ENCODE measurements at regions not wholly inside any gene's neighbourhood (a gene's known extent, or its start where the extent isn't known, plus 50 kb on each side); places are given as distances from the start of the nearest gene placed in this dataset.
A peak's percentile ranks its signal among the peaks of the same experiment; 100 is the strongest.
"Not testable (repeated sequence)": the region's sequence is repeated elsewhere in the genome, so short reads cannot be mapped to it uniquely, and the experiment has no call there.

DNA sequence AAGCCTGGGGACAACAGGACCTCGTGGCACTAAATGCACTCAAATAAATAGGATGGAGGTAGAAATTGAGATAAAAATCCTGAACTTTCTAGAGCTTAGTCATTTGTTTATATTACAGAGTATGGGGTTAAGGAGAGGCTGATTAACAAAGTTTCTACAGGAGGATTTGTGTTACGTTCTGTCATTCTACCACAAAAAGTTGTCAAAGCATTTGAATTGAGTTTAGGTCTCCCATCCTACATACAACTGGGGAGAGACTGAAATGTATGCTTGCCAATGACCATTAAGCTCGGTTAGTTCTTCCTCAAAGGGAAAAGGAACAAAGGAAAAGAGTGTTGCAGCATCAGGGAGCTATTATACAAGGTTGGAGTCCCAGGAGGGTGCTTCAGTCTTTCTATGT is 597.9 kb downstream of the COL12A1 start:
- DNase-seq, result no peak

DNA sequence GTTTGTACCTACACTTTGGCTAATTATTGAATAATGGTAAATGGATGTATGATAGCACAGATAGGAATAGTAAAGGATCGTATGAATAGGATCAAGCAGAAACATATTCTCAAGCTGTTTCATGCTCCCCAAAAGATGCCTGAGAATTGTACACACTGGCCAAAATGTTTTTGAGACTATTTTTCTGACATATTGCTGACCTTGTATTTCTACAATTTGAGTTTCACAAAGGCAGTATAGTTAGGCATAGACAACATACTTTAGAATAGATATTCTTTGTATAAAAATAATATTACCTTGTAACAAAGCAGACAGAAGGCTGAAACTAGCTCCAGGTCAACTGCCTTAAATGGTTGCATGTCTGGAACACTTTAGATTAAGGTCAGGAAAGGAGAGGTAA is 598.4 kb downstream of the COL12A1 start:
- no peak for DNase-seq

DNA sequence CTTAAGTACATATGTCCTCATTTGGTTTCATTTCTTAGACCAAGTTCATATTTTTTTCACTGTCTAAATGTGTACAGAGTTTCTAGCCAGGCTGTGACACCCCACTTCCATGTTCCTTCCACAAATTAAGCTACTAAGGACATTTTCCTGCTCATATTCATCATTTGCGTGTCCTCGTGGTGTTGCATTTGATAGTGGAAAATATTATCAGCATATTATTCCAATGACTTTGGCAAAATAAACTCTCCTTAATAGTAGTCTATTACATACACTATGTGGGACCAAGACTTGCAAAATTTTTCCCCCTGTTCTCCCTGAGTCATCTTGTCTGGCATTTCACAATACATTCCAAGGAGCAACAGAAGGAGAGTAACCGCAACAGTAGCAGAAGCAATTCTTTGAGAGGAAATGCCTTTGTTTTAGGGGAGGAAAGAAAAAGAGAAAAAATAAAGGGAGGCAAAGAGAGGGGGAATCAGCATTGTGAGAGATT is 599.2 kb downstream of the COL12A1 start:
- no peak for DNase-seq

DNA sequence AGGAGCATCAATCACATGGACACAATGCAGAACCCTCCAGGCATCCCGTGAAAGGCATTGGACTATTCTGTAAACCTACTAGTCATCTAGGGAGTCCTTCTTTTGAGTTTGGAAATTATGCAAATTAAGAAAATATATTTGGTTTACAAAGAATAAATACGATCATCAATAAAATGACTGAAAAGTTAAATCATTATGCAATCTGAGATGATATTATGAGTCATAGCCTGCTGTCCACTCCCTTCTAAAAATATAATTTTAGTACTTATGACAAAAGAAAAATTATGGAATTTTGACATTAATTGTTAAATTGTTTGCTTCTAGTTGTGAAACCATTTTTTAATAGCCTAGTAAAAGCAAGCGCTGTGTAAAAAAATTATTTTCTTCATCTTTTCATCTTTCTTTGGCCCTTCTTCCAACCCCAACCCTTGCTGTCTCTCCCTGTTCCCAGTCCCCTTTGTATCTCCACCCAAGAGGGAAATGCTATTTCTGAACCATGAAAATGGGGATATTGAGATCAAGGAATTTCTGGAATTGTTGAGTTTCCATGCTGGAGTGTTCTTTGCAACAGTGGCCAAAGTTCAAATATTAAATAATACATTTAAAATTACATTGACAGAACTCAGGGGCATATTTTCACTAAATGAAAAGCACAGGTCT is 599.8 kb downstream of the COL12A1 start:
- DNase-seq, result no peak

DNA sequence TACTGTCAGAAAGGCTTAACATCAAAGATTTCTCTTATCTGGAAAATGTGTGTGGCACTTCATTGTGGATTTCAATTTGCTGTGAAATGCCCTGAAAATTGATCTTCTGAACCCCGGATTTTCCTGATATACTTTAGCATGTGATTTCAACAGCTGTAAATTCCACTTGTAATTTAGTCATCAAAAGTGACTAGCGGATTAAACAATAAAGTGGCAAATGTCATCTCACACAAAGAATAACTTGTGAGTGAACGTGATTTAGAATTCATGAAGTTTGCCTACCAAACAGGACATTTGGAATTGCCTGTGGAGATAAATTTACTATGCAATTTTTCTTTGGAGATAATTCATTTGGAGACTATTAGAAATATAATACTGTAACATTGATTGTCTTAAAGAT is 601.6 kb downstream of the COL12A1 start:
- no peak for DNase-seq

DNA sequence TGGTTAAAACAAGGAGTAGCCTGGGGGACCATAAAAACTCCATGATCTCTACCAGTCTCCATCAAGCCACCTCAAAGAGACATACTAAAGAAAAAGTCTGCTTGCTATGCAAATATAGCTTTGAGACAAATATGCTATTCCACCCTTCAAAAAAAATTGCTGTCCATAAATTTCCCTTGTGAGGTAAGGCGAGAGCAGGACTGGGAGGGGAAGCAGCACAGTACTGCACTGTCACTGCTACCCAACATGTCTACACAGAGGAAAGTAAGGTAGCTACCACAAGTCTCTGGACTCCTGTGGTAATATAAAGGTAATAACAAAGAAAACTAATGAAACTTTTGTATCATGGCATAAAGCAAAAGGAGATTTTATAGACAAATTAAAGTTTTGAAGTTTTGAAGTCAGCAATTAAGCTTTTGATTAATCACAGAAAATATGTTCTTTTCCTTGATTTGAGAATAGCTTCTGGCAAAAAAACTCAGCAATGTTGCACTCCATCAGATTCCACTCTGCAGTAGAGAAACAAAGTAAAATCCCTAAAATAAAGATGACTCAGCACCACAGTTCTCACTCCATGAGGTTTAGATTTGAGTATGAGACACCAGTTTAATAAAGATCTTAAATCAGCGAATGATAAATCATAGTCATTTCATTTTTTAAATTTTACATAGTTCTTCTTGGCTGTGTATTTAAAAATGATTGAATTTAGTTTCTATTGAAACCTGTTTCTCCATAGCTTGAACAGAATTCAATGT is 602.4 kb downstream of the COL12A1 start:
- DNase-seq, result no peak

DNA sequence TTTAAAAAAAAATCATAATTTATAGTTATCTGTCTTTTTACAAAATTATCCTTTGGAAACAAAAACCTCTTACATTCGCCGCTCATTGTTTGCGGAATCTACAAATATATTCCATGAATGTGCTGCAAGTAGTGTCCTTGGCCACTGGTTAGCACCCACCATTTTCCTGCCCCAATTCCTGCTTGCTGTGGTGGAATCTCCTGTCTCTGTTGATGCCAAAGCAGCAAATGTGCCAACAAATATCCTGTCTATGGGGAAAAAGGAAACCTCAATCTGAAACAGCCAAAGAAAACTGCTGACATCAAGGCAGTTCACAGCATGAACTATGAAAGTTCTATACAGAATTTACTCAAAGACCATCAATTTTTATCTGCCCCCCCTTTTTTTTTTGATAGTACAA is 603.6 kb downstream of the COL12A1 start:
- DNase-seq, result no peak

DNA sequence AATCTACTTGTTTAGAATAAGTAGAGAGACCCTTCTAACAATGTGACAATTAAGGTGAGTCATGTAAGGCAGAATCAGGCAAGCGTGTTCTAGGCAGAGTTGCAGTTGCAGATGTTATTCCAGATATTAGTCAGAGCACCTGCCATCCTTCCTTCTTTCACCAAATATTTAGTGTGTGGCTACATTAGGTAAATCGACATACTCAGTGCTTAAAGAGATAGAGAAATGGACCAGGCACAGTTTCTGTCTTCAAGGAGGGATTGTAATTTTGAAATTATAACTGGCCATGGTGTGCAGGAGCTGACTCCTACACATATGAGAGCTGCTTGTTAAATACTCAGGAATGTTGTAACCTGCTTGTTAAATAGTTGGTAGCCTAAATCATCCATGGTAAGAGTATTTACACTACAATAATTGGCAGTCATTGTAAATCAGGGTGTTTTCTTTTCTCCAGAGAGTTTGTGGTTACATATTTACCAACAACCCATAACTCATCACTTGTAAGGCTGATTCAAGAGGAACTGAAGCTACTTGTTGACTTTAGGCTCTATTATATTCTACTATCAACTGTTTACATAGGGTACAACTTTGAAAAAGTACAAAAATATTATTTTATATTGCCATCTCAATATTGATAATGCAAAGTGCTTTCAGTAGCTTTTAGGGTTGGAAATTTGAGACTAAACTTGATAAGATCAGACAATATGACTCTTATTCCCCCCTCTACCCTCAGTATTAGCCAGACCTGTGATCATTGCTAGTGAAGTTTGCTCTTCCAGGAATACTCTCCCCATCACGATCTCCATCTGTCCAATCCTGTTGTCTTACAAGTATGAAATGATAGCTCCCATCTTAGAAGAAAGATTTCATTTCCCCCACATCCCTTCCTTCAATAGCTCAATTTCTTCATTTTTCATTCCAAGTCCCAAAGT is 607.1 kb downstream of the COL12A1 start:
- DNase-seq, result peak; percentile 63

DNA sequence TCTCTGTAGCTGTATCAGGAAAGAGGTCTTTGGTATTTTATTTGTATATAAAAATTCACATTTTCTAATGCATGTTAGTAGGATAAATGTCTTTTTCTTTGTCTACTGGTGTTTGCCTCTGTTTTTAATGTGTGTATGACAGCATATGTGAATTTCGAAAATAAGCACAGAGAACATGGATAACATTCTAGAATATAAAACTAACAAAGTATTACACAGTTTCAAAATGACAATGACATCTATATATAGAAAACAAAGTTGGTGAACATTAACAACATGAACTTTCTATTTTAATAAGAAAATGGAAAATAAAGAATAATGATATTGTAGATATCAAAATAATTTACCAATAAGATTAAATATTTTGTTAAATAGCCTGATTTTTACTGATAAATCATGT is 608.0 kb downstream of the COL12A1 start:
- DNase-seq, result no peak

DNA sequence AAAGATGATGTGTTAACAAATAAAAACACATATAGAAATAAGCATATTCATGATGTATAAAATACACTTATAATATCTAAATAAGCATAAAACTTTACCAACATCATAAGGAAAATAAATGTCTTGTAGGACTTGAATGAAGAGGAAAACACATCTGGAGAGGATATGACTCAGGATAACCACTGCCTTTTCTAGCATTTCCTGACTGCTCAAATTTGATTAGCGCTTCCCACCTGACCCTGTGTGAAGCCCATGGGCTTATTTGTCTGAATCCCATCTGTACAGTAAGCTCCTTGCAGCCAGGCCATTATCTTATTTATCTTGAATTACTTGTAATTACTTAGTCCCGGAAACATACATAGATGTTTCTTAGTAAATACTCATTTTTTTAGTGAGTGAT is 608.6 kb downstream of the COL12A1 start:
- peak; percentile 10 for DNase-seq

DNA sequence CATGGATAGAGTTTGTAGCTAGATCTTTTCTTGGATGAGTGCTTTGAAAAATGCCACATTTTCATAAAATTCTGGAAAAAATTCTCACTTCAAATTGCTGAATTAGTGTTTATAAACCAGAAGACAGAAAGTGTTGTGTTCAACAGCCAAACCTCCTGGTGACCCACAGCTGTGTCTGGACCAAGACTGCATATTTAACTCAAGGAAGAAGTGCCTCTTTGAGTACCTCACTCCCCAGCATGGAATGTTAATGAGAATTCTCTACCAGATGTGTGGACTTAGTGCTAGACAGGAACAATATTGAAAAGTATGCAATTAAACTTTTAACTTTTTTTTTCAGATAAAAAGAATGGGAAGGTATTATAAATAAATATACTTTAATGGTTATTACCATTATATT is 609.3 kb downstream of the COL12A1 start:
- no peak for DNase-seq

DNA sequence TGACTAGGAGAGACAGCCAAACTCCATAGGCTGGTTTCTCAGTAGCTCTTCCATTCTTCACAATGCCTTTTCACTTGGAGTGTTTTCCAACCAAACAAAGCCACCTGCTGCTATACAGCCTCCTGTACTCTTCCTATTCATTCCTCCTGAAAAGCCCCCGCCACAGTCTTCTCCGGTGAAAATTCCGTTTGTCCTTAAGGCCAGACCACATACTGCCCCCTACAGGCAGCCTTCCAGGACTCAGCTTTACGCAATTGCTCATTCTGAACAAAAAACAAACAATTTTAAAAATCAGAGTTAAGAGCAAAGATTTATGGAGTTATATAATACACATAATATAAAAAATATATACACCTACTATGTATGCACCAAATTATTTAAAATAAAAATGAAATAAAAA is 611.5 kb downstream of the COL12A1 start:
- not testable (repeated sequence) for DNase-seq

DNA sequence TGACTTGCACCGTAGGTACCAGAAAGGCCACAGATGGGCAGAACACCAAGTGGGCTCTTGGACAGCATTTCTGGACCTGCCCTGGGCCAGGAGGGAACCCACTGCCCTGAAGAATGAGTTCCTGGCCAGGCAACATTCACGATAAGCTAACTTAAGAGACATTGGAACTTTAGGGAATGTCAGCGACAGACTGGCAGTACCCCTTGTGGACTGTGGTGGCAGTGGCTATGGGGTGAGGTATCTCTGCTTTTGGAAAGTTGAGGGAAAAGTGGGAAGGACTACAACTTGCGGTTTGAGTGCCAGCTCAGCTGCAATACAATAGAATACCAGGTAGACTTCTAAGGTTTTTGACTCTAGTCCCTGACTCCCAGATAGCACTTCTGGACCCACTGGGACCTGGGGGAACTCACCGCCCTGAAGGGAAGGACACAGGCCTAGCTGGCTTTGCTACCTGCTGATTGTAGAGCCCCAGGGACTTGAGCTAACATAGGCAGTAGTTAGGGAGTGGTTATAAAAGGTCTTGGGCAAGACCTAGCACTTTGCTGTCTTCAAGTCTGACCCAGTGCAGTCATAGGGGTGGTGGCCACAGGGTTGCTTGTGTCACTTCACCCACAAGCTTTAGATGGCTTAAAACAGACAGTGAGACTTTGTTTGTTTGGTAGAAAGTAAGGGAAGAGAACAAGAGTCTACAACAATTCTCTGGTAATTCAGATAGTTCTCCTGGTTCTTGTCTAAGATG is 617.6 kb downstream of the COL12A1 start:
- no peak for DNase-seq

DNA sequence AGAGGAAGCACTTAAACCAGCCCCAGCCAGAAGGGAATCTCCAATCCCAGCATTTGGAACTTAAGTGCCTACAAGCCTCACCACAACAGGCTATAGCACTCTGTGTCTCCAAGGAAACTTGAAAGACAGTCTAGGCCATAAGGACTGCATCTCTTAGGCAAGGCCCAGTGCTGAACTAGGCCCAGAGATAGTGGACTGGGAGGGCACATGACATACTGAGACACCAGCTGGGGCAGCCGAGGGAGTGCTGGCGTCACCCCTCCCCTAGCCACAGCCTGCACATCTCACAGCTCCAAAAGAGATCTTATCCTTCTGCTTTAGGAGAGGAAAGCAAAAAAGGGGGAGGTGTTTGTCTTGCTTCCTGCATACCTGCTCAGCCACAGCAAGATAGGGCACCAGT is 618.5 kb downstream of the COL12A1 start:
- no peak for DNase-seq

DNA sequence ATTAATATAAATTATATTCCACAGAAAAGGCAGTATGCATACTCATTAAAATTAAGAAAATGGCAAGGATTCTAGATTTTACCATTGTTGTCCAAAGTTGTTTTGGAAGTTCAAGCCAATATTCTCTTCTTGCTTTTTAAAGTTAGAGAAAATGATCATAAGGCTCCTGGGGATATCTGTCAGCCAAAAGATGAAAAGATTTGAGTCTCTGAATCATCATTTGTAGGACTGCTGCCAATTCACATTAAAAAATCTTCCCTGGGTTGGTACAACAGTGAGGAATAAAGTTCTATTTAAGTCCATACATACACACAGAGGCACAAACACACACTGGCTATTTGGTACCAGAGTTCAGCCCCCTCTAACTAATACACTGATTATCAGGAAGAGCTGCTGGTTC is 620.1 kb downstream of the COL12A1 start:
- no peak for DNase-seq

DNA sequence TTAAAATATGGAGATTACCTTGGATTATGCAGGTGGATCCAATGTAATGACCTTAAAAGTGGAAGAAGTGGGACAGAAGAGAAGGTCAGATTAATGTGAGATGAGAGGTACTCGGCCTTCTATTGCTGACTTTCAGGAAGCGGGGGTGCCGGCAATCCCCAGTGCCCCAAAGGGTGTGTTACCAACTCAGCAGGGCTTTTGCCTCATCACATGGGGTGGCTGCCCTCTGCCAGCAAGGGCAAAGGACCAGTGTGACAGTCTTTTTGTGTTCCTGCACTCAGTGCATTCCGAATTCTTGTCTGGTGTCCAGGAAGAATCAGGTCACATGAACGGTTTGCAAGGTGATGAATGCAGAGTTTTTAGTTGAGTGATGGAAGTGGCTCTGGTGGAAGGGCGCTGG is 624.2 kb downstream of the COL12A1 start:
- no peak for DNase-seq

DNA sequence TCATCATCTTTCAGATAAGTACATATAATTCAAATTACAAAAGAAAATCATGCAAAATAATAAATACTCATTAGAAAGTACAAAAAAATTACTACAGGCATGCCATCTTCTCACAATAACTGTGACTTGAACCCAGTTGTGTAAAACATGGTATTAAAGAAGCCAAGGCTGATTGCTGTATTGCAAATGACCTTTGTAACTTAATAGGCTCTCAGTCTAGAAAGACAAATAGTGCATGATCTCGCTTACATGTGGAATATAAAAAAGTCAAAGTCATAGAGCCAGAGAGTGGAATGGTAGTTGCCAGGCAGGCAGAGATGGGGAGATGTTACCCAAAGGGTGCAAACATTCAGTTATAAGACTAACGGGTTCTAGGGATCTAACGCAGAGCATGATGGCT is 626.1 kb downstream of the COL12A1 start:
- DNase-seq, result no peak

DNA sequence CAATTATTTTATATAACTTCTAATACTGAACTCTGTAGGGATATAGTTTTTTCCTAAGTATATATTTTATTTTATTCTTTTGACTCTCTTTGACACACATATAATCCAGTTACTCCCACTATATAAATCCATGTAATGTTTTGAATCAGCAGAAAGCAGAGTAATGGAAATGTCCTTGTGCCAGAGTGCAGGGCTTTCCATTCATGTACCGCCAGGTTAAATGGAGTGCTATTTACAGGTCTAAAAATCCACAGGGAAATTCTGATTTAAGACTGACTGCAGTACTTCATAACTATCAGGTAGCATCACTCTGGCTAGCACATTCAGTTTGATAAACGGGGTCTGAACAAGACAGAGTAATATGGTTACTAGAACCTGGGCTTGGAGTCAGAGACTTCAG is 626.8 kb downstream of the COL12A1 start:
- DNase-seq, result no peak

DNA sequence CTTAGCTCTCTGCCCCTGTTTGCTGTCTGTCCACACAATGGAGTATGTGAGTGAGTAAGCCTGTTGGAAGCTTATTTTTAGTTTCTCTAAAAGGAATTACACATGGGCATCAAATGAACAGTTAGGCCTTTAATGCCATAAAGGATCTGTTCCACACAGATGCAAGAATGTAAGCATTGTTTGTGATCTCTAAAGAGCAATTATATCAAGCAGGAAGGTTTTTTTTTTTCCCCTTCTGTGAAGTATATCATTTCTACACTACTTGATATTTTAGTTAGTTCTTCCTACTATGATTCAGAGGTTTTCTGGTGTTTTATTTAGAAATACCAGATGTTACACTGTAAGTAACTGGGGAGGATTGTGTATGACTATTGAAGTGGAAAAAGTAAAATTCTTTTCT is 627.5 kb downstream of the COL12A1 start:
- DNase-seq, result no peak

DNA sequence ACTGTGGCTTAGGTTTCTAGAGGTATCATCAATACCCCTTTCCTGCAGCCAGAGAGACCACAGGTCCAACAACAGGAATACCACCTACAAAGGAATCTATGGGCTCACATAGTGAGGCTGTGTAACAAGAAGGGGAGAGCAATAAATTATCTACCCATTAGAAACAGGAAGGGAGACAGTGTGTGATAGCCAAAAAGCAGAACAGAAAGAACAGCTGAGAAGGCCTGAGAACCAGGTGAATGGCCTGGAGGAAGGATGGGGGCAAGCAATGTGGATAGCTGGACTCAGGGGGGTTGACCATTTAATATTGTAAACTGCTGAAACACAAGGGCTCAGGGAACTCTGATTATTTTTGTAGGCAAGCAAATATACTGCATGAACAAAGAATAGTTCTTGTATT is 628.2 kb downstream of the COL12A1 start:
- no peak for DNase-seq

DNA sequence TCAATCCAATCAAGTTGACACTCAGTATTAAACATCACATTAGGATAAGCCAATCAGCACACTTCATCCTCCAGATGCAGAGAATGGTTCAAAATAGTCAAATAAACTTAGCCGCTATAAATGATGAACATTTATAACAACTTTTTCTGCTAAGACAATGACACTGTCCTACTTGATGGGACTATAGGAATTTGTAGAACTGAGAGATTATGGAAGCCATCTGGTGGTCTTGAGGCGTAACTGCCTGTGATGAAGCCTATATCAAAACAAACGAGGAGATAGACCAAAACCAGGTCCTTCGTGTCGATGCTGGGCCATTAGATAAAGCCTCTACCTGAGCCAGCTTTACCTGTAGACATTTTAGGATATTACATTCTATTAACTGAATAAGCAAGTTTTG is 631.1 kb downstream of the COL12A1 start:
- DNase-seq, result no peak

DNA sequence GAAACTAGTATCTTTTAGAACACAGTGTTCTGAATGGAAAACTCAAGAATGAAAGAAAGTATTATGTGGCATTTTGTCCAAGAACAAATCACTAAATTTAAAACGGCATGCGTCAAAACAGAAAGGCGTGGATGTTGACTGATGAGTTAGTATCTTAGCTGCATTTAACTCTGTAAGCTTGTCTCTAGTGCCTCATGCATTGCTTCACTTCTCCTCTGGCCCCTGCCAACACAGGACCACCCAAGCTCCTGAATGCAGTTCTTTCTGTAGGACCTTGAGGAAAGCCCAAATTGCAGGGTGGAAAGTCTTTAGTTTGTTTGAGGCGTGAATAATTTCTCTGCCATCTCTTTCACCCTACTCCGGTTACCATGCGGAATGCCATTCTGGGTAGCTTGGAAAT is 632.2 kb downstream of the COL12A1 start:
- DNase-seq, result no peak

DNA sequence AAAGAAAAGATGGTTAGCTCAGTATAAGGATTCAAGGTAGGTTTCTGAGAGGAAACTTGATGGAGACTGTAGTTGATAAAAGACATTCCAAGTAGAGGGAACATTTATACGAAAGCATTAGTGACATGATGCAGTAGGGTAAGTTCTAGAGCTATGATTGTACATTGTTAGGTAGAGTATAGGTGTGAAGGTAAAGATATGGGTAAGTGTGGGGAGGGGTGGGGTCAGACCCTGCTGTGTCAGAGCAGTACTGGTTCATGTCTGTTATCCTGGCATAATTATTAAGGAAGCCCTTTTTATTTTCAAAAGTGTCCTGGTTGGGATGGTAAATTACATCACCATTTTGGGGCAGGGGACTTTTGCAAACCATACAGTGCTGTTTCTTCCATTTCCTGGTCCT is 635.8 kb downstream of the COL12A1 start:
- no peak for DNase-seq
